ENCODE measurements at regions not wholly inside any gene's neighbourhood (a gene's known extent, or its start where the extent isn't known, plus 50 kb on each side); places are given as distances from the start of the nearest gene placed in this dataset.
A peak's percentile ranks its signal among the peaks of the same experiment; 100 is the strongest.

- Histone ChIP-seq H3K27me3 (ENCODE audit: insufficient read depth, low read length) (no peaks in the 10 kb centered on the region), H3K9me3 (ENCODE audit: insufficient read depth, low read depth, low read length) (no peaks in the 10 kb centered on the region), H3K4me3 (ENCODE audit: low read length) (no peak overlapping the region), H3K9ac (ENCODE audit: low read depth, low read length) (no peak overlapping the region), H3K36me3 (ENCODE audit: insufficient read depth, low read length) (no peaks in the 10 kb centered on the region), H3K4me1 (ENCODE audit: insufficient read depth, low read length) (peaks cover under 1% of the 10 kb centered on the region; the same call in 1 of the 2 replicates), H3K27ac (ENCODE audit: low read depth, low read length) (no peak overlapping the region)
- no CpG with 5 or more reads among the region's 1 CpG for WGBS
Measured at GRCh38 chr4:120472447-120473131, 405.9 kb upstream of the MAD2L1 start.

- Histone ChIP-seq H3K9me3 (ENCODE audit: insufficient read depth, low read depth, low read length) (no peaks in the 10 kb centered on the region), H3K36me3 (ENCODE audit: insufficient read depth, low read length) (no peaks in the 10 kb centered on the region), H3K4me1 (ENCODE audit: insufficient read depth, low read length) (peaks cover 19% of the 10 kb centered on the region), H3K27ac (ENCODE audit: low read depth, low read length) (peak overlapping the region; percentile 16; the same call in 1 of the 2 replicates), H3K27me3 (ENCODE audit: insufficient read depth, low read length) (no peaks in the 10 kb centered on the region), H3K4me3 (ENCODE audit: low read length) (no peak overlapping the region), H3K9ac (ENCODE audit: low read depth, low read length) (no peak overlapping the region)
- WGBS, result 27% methylated on average over 2 of the region's 3 CpGs
Measured at GRCh38 chr4:120466429-120466828, 399.8 kb upstream of the MAD2L1 start.

GRCh38 chr4:120454788-120455187, 388.1 kb upstream of the MAD2L1 start:
- Histone ChIP-seq H3K9ac (ENCODE audit: low read depth, low read length) (no peak overlapping the region), H3K27ac (ENCODE audit: low read depth, low read length) (no peak overlapping the region), H3K36me3 (ENCODE audit: insufficient read depth, low read length) (no peaks in the 10 kb centered on the region), H3K4me1 (ENCODE audit: insufficient read depth, low read length) (no peaks in the 10 kb centered on the region), H3K4me3 (ENCODE audit: low read length) (no peak overlapping the region), H3K9me3 (ENCODE audit: insufficient read depth, low read depth, low read length) (no peaks in the 10 kb centered on the region), H3K27me3 (ENCODE audit: insufficient read depth, low read length) (no peaks in the 10 kb centered on the region)

DNA sequence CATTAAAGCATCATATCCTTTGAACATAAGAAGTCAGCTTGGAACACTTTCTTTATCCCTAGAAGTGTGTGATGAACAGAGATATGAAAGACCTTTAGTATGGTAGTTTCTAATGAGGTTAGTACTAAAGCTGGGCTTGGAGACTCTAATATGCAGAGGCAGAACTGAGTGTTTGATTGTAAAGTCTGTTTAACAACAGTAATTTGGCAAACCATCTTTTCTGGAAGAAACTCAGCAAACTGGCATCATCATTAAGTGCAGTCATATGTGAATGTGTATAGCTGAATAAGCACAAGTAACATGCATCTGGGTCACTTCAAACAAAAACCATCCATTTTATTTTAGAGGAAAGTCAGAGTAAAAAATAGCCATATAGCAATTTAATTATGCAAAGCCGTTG, 385.9 kb upstream of the MAD2L1 start:
- 92% methylated on average over 1 of the region's 1 CpG for WGBS

GRCh38 chr4:120452001-120452400, 385.4 kb upstream of the MAD2L1 start:
- Histone ChIP-seq H3K36me3 (ENCODE audit: insufficient read depth, low read length) (no peaks in the 10 kb centered on the region), H3K27me3 (ENCODE audit: insufficient read depth, low read length) (no peaks in the 10 kb centered on the region), H3K9ac (ENCODE audit: low read depth, low read length) (no peak overlapping the region)

More for the DNA sequence above, 385.9 kb upstream of the MAD2L1 start:
- no peak overlapping the region for H3K9ac ChIP-seq (ENCODE audit: low read depth, low read length)
- H3K4me1 ChIP-seq (ENCODE audit: insufficient read depth, low read length), result no peaks in the 10 kb centered on the region
- no peaks in the 10 kb centered on the region for H3K9me3 ChIP-seq (ENCODE audit: insufficient read depth, low read depth, low read length)
- no peaks in the 10 kb centered on the region for H3K36me3 ChIP-seq (ENCODE audit: insufficient read depth, low read length)
- no peak overlapping the region for H3K4me3 ChIP-seq (ENCODE audit: low read length)
- H3K27ac ChIP-seq (ENCODE audit: low read depth, low read length), result no peak overlapping the region
- no peaks in the 10 kb centered on the region for H3K27me3 ChIP-seq (ENCODE audit: insufficient read depth, low read length)

DNA sequence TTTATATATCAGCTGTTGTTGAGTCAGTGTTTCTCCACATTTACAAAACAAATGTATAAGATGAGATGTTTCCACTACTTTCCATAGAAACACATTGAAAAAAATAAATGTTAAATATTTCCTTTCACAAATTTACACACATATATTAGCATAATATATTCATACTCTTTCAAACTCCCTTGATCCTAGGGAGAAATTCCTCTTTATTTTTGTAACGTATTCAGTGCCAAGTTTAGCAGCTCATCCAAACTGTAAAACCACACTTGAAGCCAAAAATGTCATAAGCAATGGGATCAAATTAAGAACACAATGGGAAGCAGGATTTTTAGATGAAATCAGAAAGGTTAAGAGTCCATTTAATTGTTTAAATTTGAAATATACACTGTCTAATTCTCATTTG, 381.1 kb upstream of the MAD2L1 start:
- Histone ChIP-seq H3K36me3 (ENCODE audit: insufficient read depth, low read length) (no peaks in the 10 kb centered on the region), H3K9me3 (ENCODE audit: insufficient read depth, low read depth, low read length) (no peaks in the 10 kb centered on the region), H3K27ac (ENCODE audit: low read depth, low read length) (no peak overlapping the region), H3K4me1 (ENCODE audit: insufficient read depth, low read length) (no peaks in the 10 kb centered on the region), H3K9ac (ENCODE audit: low read depth, low read length) (no peak overlapping the region), H3K4me3 (ENCODE audit: low read length) (no peak overlapping the region), H3K27me3 (ENCODE audit: insufficient read depth, low read length) (no peaks in the 10 kb centered on the region)
- WGBS, result 92% methylated on average over 1 of the region's 1 CpG

More at GRCh38 chr4:120452001-120452400, 385.4 kb upstream of the MAD2L1 start:
- Histone ChIP-seq H3K9me3 (ENCODE audit: insufficient read depth, low read depth, low read length) (no peaks in the 10 kb centered on the region), H3K4me1 (ENCODE audit: insufficient read depth, low read length) (no peaks in the 10 kb centered on the region), H3K27ac (ENCODE audit: low read depth, low read length) (no peak overlapping the region), H3K4me3 (ENCODE audit: low read length) (no peak overlapping the region)

DNA sequence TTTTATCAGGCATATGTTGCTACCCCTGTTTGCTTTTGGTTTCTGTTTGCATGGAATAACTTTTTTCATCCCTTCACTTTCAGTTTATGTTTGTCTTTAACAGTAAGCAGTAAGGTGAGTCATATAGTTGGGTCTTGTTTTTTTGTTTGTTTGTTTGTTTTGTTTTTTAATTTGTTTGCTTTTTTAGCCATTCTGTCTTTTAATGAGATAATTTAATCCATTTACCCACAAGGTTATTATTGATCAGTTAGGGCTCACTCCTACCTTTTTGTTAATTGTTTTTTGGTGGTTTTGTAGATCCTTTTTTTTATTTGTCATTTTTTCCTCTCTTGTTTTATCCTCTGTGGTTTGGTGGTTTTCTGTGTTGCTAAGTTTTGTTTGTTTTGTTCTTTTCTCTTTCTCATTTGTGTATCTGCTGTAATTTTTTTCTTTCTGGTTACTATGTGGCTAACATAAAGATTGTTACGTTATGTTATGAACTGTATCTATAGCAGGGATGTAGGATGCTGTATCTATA, 379.5 kb upstream of the MAD2L1 start:
- no peaks in the 10 kb centered on the region for H3K36me3 ChIP-seq (ENCODE audit: insufficient read depth, low read length)
- H3K4me1 ChIP-seq (ENCODE audit: insufficient read depth, low read length), result no peaks in the 10 kb centered on the region
- H3K27ac ChIP-seq (ENCODE audit: low read depth, low read length), result no peak overlapping the region
- no peak overlapping the region for H3K9ac ChIP-seq (ENCODE audit: low read depth, low read length)
- H3K9me3 ChIP-seq (ENCODE audit: insufficient read depth, low read depth, low read length), result no peaks in the 10 kb centered on the region
- H3K4me3 ChIP-seq (ENCODE audit: low read length), result no peak overlapping the region
- WGBS, result 100% methylated on average over 1 of the region's 1 CpG
- no peaks in the 10 kb centered on the region for H3K27me3 ChIP-seq (ENCODE audit: insufficient read depth, low read length)

- H3K27me3 ChIP-seq (ENCODE audit: insufficient read depth, low read length), result no peaks in the 10 kb centered on the region
- H3K36me3 ChIP-seq (ENCODE audit: insufficient read depth, low read length), result no peaks in the 10 kb centered on the region
- 100% methylated on average over 1 of the region's 1 CpG for WGBS
- no peak overlapping the region for H3K9ac ChIP-seq (ENCODE audit: low read depth, low read length)
- H3K4me3 ChIP-seq (ENCODE audit: low read length), result no peak overlapping the region
- no peaks in the 10 kb centered on the region for H3K4me1 ChIP-seq (ENCODE audit: insufficient read depth, low read length)
- H3K27ac ChIP-seq (ENCODE audit: low read depth, low read length), result no peak overlapping the region
- no peaks in the 10 kb centered on the region for H3K9me3 ChIP-seq (ENCODE audit: insufficient read depth, low read depth, low read length)
Measured at GRCh38 chr4:120445186-120445585, 378.5 kb upstream of the MAD2L1 start.

DNA sequence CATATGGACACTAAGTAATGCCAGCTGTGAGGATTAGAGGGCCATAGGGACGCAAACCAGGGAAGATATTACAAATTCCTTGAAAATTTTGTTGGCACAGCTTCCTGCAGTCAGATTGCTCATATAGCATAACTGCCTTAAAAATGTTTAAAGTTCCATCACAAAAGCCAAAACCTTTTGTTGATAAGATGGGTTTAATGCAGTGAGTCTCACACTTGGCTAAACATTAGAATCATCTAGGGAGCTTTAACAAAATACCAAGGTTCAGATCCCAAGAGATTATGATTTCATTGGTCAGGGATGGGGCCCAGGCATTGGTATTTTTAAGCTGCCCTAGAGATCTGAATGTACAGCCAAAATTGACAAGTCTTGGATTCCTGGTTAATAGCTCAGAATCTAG, 376.5 kb upstream of the MAD2L1 start:
- WGBS, result 91% methylated on average over 1 of the region's 1 CpG
- Histone ChIP-seq H3K36me3 (ENCODE audit: insufficient read depth, low read length) (no peaks in the 10 kb centered on the region), H3K4me1 (ENCODE audit: insufficient read depth, low read length) (no peaks in the 10 kb centered on the region), H3K9me3 (ENCODE audit: insufficient read depth, low read depth, low read length) (no peaks in the 10 kb centered on the region), H3K27ac (ENCODE audit: low read depth, low read length) (no peak overlapping the region), H3K9ac (ENCODE audit: low read depth, low read length) (no peak overlapping the region), H3K4me3 (ENCODE audit: low read length) (no peak overlapping the region), H3K27me3 (ENCODE audit: insufficient read depth, low read length) (no peaks in the 10 kb centered on the region)

DNA sequence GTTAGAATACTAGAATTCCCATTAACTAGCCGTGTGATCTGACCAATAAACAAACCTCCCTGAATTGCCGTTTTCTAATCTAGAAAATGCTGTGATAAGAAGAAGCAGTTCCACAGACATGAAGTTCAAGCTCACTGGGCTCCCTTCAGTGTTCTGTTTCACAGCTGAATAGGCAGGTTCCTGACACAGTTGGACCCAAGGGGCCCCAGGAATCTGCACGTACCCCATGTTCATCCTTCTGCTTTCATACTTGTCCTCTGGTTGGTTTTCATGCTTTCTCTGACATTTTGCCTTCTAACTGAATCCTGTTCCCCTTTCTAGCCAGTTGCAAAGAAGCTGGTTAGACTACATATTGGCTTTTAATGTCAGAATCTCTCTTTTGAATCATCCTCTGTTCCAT, 374.1 kb upstream of the MAD2L1 start:
- Histone ChIP-seq H3K4me1 (ENCODE audit: insufficient read depth, low read length) (no peaks in the 10 kb centered on the region), H3K36me3 (ENCODE audit: insufficient read depth, low read length) (no peaks in the 10 kb centered on the region), H3K9ac (ENCODE audit: low read depth, low read length) (no peak overlapping the region), H3K27ac (ENCODE audit: low read depth, low read length) (no peak overlapping the region), H3K27me3 (ENCODE audit: insufficient read depth, low read length) (no peaks in the 10 kb centered on the region), H3K9me3 (ENCODE audit: insufficient read depth, low read depth, low read length) (no peaks in the 10 kb centered on the region), H3K4me3 (ENCODE audit: low read length) (no peak overlapping the region)
- WGBS, result 83% methylated on average over 3 of the region's 3 CpGs

- no peak overlapping the region for H3K9ac ChIP-seq (ENCODE audit: low read depth, low read length)
- WGBS, result 91% methylated on average over 5 of the region's 5 CpGs
- no peak overlapping the region for H3K4me3 ChIP-seq (ENCODE audit: low read length)
- H3K27ac ChIP-seq (ENCODE audit: low read depth, low read length), result no peak overlapping the region
- H3K9me3 ChIP-seq (ENCODE audit: insufficient read depth, low read depth, low read length), result no peaks in the 10 kb centered on the region
- no peaks in the 10 kb centered on the region; the same call in 1 of the 2 replicates for H3K4me1 ChIP-seq (ENCODE audit: insufficient read depth, low read length)
- no peaks in the 10 kb centered on the region for H3K36me3 ChIP-seq (ENCODE audit: insufficient read depth, low read length)
- no peaks in the 10 kb centered on the region for H3K27me3 ChIP-seq (ENCODE audit: insufficient read depth, low read length)
Measured at GRCh38 chr4:120435179-120435578, 368.5 kb upstream of the MAD2L1 start.

DNA sequence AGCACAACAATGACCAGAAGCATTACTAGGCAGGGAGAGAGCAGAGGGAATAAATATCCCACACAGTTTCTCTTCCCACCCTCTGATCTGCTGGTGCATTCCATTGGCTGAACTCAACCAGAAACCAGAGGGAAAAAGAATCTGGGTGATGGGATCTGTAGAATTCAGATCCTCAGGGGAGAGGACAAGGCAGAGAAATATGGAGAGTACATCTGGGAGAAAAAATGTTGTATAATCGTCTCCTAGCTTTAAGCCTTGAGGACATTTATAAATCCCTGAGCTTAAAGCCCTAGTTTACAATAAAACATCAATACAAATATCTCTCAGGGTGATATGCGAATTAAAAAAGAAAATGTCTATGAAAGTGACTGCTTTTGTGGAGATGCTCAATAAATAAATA, 368.1 kb upstream of the MAD2L1 start:
- Histone ChIP-seq H3K4me3 (ENCODE audit: low read length) (no peak overlapping the region), H3K4me1 (ENCODE audit: insufficient read depth, low read length) (peaks cover 2% of the 10 kb centered on the region; the same call in 1 of the 2 replicates), H3K27me3 (ENCODE audit: insufficient read depth, low read length) (no peaks in the 10 kb centered on the region), H3K9me3 (ENCODE audit: insufficient read depth, low read depth, low read length) (no peaks in the 10 kb centered on the region), H3K9ac (ENCODE audit: low read depth, low read length) (no peak overlapping the region), H3K27ac (ENCODE audit: low read depth, low read length) (no peak overlapping the region), H3K36me3 (ENCODE audit: insufficient read depth, low read length) (no peaks in the 10 kb centered on the region)
- WGBS, result 100% methylated on average over 1 of the region's 2 CpGs

Data from HUES64 (cell line).